ENCODE measurements at regions not wholly inside any gene's neighbourhood (a gene's known extent, or its start where the extent isn't known, plus 50 kb on each side); places are given as distances from the start of the nearest gene placed in this dataset.

GRCh38 chr12:124711344-124711743 lies 143.9 kb upstream of the NCOR2 start:
- no peaks in the 10 kb centered on the region for H3K9me3 ChIP-seq (ENCODE audit: low read depth, low read length)
- H3K36me3 ChIP-seq (ENCODE audit: insufficient read depth, low read length): no peaks in the 10 kb centered on the region
- H3K27ac ChIP-seq: no peak overlapping the region
- no peak overlapping the region for H3K9ac ChIP-seq (ENCODE audit: insufficient read length)
- TF ChIP-seq EZH2 (IDR thresholded peaks at IDR 0.05): no peak
- TF ChIP-seq FOXP2 (optimal IDR thresholded peaks at IDR 0.05; ENCODE audit: control extremely low read depth, extremely low read length, insufficient read depth): no peak
- TF ChIP-seq POLR2AphosphoS5 (IDR thresholded peaks at IDR 0.05; ENCODE audit: borderline replicate concordance, low read depth, low read length): no peak
- no peak for DNase-seq (ENCODE audit: low read depth, low spot score)
- no peak overlapping the region for H3K4me3 ChIP-seq

GRCh38 chr12:124709722-124710687 lies 142.6 kb upstream of the NCOR2 start:
- no peak overlapping the region for H3K4me3 ChIP-seq
- no peak for DNase-seq (ENCODE audit: low read depth, low spot score)
- no peaks in the 10 kb centered on the region for H3K36me3 ChIP-seq (ENCODE audit: insufficient read depth, low read length)
- no peak overlapping the region for H3K27ac ChIP-seq
- no peaks in the 10 kb centered on the region for H3K9me3 ChIP-seq (ENCODE audit: low read depth, low read length)
- TF ChIP-seq FOXP2 (optimal IDR thresholded peaks at IDR 0.05; ENCODE audit: control extremely low read depth, extremely low read length, insufficient read depth) (no peak), EZH2 (IDR thresholded peaks at IDR 0.05) (no peak), POLR2AphosphoS5 (IDR thresholded peaks at IDR 0.05; ENCODE audit: borderline replicate concordance, low read depth, low read length) (no peak)
- no peak overlapping the region for H3K9ac ChIP-seq (ENCODE audit: insufficient read length)

GRCh38 chr12:124707316-124707715 lies 139.9 kb upstream of the NCOR2 start:
- Histone ChIP-seq H3K27ac (no peak overlapping the region), H3K9ac (ENCODE audit: insufficient read length) (no peak overlapping the region), H3K4me3 (no peak overlapping the region), H3K9me3 (ENCODE audit: low read depth, low read length) (no peaks in the 10 kb centered on the region), H3K36me3 (ENCODE audit: insufficient read depth, low read length) (no peaks in the 10 kb centered on the region)
- no peak for DNase-seq (ENCODE audit: low read depth, low spot score)
- TF ChIP-seq POLR2AphosphoS5 (IDR thresholded peaks at IDR 0.05; ENCODE audit: borderline replicate concordance, low read depth, low read length): no peak
- TF ChIP-seq EZH2 (IDR thresholded peaks at IDR 0.05): no peak
- no peak for TF ChIP-seq FOXP2 (optimal IDR thresholded peaks at IDR 0.05; ENCODE audit: control extremely low read depth, extremely low read length, insufficient read depth)

- Histone ChIP-seq H3K9me3 (ENCODE audit: low read depth, low read length) (no peaks in the 10 kb centered on the region), H3K27ac (no peak overlapping the region), H3K9ac (ENCODE audit: insufficient read length) (no peak overlapping the region), H3K36me3 (ENCODE audit: insufficient read depth, low read length) (no peaks in the 10 kb centered on the region), H3K4me3 (no peak overlapping the region)
- TF ChIP-seq FOXP2 (optimal IDR thresholded peaks at IDR 0.05; ENCODE audit: control extremely low read depth, extremely low read length, insufficient read depth): no peak
- TF ChIP-seq POLR2AphosphoS5 (IDR thresholded peaks at IDR 0.05; ENCODE audit: borderline replicate concordance, low read depth, low read length): no peak
- TF ChIP-seq EZH2 (IDR thresholded peaks at IDR 0.05): no peak
- DNase-seq (ENCODE audit: low read depth, low spot score): no peak
Observed at GRCh38 chr12:124706363-124706762, 139.0 kb upstream of the NCOR2 start.

GRCh38 chr12:124705545-124706138 lies 138.2 kb upstream of the NCOR2 start:
- Histone ChIP-seq H3K36me3 (ENCODE audit: insufficient read depth, low read length) (no peaks in the 10 kb centered on the region), H3K9ac (ENCODE audit: insufficient read length) (no peak overlapping the region), H3K27ac (no peak overlapping the region), H3K9me3 (ENCODE audit: low read depth, low read length) (no peaks in the 10 kb centered on the region), H3K4me3 (no peak overlapping the region)
- no peak for DNase-seq (ENCODE audit: low read depth, low spot score)
- TF ChIP-seq EZH2 (IDR thresholded peaks at IDR 0.05) (no peak), POLR2AphosphoS5 (IDR thresholded peaks at IDR 0.05; ENCODE audit: borderline replicate concordance, low read depth, low read length) (no peak), FOXP2 (optimal IDR thresholded peaks at IDR 0.05; ENCODE audit: control extremely low read depth, extremely low read length, insufficient read depth) (no peak)

- Histone ChIP-seq H3K27ac (no peak overlapping the region), H3K36me3 (ENCODE audit: insufficient read depth, low read length) (no peaks in the 10 kb centered on the region), H3K9ac (ENCODE audit: insufficient read length) (no peak overlapping the region), H3K4me3 (no peak overlapping the region), H3K9me3 (ENCODE audit: low read depth, low read length) (no peaks in the 10 kb centered on the region)
- no peak for TF ChIP-seq FOXP2 (optimal IDR thresholded peaks at IDR 0.05; ENCODE audit: control extremely low read depth, extremely low read length, insufficient read depth)
- TF ChIP-seq EZH2 (IDR thresholded peaks at IDR 0.05): no peak
- no peak for TF ChIP-seq POLR2AphosphoS5 (IDR thresholded peaks at IDR 0.05; ENCODE audit: borderline replicate concordance, low read depth, low read length)
- no peak for DNase-seq (ENCODE audit: low read depth, low spot score)
Observed at GRCh38 chr12:124704619-124705018, 137.2 kb upstream of the NCOR2 start.

GRCh38 chr12:124703856-124704255 lies 136.4 kb upstream of the NCOR2 start:
- Histone ChIP-seq H3K9me3 (ENCODE audit: low read depth, low read length) (no peaks in the 10 kb centered on the region), H3K4me3 (no peak overlapping the region), H3K36me3 (ENCODE audit: insufficient read depth, low read length) (no peaks in the 10 kb centered on the region), H3K27ac (no peak overlapping the region), H3K9ac (ENCODE audit: insufficient read length) (no peak overlapping the region)
- DNase-seq (ENCODE audit: low read depth, low spot score): no peak
- TF ChIP-seq FOXP2 (optimal IDR thresholded peaks at IDR 0.05; ENCODE audit: control extremely low read depth, extremely low read length, insufficient read depth) (no peak), POLR2AphosphoS5 (IDR thresholded peaks at IDR 0.05; ENCODE audit: borderline replicate concordance, low read depth, low read length) (no peak), EZH2 (IDR thresholded peaks at IDR 0.05) (no peak)

GRCh38 chr12:124702736-124703135 lies 135.3 kb upstream of the NCOR2 start:
- Histone ChIP-seq H3K9ac (ENCODE audit: insufficient read length) (no peak overlapping the region), H3K36me3 (ENCODE audit: insufficient read depth, low read length) (no peaks in the 10 kb centered on the region), H3K27ac (no peak overlapping the region), H3K9me3 (ENCODE audit: low read depth, low read length) (no peaks in the 10 kb centered on the region), H3K4me3 (no peak overlapping the region)
- TF ChIP-seq EZH2 (IDR thresholded peaks at IDR 0.05) (no peak), FOXP2 (optimal IDR thresholded peaks at IDR 0.05; ENCODE audit: control extremely low read depth, extremely low read length, insufficient read depth) (no peak), POLR2AphosphoS5 (IDR thresholded peaks at IDR 0.05; ENCODE audit: borderline replicate concordance, low read depth, low read length) (no peak)
- no peak for DNase-seq (ENCODE audit: low read depth, low spot score)

All from SK-N-MC (cell line).